ENCODE measurements at regions not wholly inside any gene's neighbourhood (a gene's known extent, or its start where the extent isn't known, plus 50 kb on each side); places are given as distances from the start of the nearest gene placed in this dataset.

DNA sequence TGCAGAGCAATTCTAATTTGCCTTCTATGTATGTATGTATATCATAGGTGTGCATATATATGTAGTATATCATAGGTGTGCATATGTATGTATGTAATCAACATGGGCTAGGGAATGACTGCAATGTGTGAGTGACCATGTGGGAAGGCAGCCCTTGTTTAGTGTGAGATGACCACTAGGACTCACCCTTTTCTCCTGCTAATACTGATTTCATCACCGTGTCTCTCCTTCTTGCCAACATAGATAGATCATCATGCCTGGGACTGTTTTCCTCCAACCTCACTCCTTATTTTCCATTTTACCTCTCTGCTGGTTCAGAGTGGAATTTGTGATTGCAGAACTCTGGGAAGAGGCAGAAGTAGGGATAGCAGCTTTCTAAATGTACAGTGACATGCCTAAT lies 63.6 kb upstream of the SFRP2 start:
- TF ChIP-seq, protein P1, sequence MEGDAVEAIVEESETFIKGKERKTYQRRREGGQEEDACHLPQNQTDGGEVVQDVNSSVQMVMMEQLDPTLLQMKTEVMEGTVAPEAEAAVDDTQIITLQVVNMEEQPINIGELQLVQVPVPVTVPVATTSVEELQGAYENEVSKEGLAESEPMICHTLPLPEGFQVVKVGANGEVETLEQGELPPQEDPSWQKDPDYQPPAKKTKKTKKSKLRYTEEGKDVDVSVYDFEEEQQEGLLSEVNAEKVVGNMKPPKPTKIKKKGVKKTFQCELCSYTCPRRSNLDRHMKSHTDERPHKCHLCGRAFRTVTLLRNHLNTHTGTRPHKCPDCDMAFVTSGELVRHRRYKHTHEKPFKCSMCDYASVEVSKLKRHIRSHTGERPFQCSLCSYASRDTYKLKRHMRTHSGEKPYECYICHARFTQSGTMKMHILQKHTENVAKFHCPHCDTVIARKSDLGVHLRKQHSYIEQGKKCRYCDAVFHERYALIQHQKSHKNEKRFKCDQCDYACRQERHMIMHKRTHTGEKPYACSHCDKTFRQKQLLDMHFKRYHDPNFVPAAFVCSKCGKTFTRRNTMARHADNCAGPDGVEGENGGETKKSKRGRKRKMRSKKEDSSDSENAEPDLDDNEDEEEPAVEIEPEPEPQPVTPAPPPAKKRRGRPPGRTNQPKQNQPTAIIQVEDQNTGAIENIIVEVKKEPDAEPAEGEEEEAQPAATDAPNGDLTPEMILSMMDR (conservative IDR thresholded peaks at IDR 0.05): no peak
- no peak for TF ChIP-seq EZH2 (IDR thresholded peaks at IDR 0.05; ENCODE audit: low read depth)
